Sigmoid colon (tissue), 6 donors: ENCODE measurements at regions not wholly inside any gene's neighbourhood (a gene's known extent, or its start where the extent isn't known, plus 50 kb on each side); places are given as distances from the start of the nearest gene placed in this dataset.

Experiments
- DNase-seq: peaks from one replicate; pipeline ENCODE4 v3.0.0-alpha.2; 2019
- H3K27ac ChIP-seq, 4 donors: fragments of 200-600 bp; sonication (generic); one replicate each; pipeline ENCODE4 v1.5.1; 2016 to 2019; ENCODE audit warnings: mild to moderate bottlenecking in 1 of 4
- H3K27me3 ChIP-seq, 3 donors: fragments of 200-600 bp; sonication (generic); one replicate each; pipeline ENCODE4 v1.5.1; 2019; ENCODE audit warnings: mild to moderate bottlenecking in 1 of 3
- H3K36me3 ChIP-seq, 4 donors: fragments of 200-600 bp; sonication (generic); one replicate each; pipeline ENCODE4 v1.5.1; 2016 to 2019
- H3K4me1 ChIP-seq, 4 donors: fragments of 200-600 bp; sonication (generic); one replicate each; pipeline ENCODE4 v1.5.1; 2017 to 2019
- H3K4me3 ChIP-seq, 4 donors: fragments of 200-600 bp; sonication (generic); one replicate each; pipeline ENCODE4 v1.5.1; 2017 to 2019; ENCODE audit warnings: mild to moderate bottlenecking in 2 of 4, moderate library complexity in 1 of 4
- H3K9me3 ChIP-seq, 4 donors: fragments of 200-600 bp in 3 of 4; sonication (generic) in 3 of 4; one replicate each; pipeline versions ENCODE4 v1.5.1 to v1.6.1; 2013 to 2019
- CTCF ChIP-seq, 4 experiments: fragments of 450-650 bp in 3 of 4; fragments of 200-600 bp in 1 of 4; IDR thresholded peaks; one replicate each; pipeline ENCODE4 v1.5.1; 2016 to 2019; ENCODE audit warnings: antibody characterized with exemption in 4 of 4, mild to moderate bottlenecking in 3 of 4, moderate library complexity in 2 of 4
- EP300 ChIP-seq, 4 donors: sonication (generic); formaldehyde crosslinking; IDR thresholded peaks; one replicate each; pipeline ENCODE4 v1.6.1; 2017; ENCODE audit warnings: antibody characterized with exemption in 4 of 4
- POLR2A ChIP-seq, 2 donors: fragments of 450-650 bp; IDR thresholded peaks; one replicate each; pipeline ENCODE4 v1.6.1; 2016; ENCODE audit warnings: antibody characterized with exemption in 2 of 2, mild to moderate bottlenecking in 2 of 2, moderate library complexity in 2 of 2
- POLR2AphosphoS5 ChIP-seq, 4 donors: sonication (generic); formaldehyde crosslinking; IDR thresholded peaks; one replicate each; pipeline ENCODE4 v1.6.1; 2017; ENCODE audit warnings: antibody characterized with exemption in 4 of 4
- WGBS, 2 donors: extraction: QIAGEN DNeasy Blood & Tissue Kit; methylation state at CpG; one replicate each; pipeline ENCODE4 v1.1.7; 2013; 5-methylcytosine and 5-hydroxymethylcytosine counted together
- intact Hi-C: fragments of 100-400 bp; cut with DNase I; formaldehyde crosslinking; loops from one replicate; pipeline ENCODE4 v1.15.1; 2023
- donor health status: healthy with polysubstance abuse.
- donor health status: healthy.

- intact Hi-C loops, result no loop called here
- Histone ChIP-seq H3K4me3 (no peak overlapping the region), H3K27ac (peak overlapping the region in 1 of 4 donors; percentile 45), H3K27me3 (no peaks in the 10 kb centered on the region), H3K9me3 (no peaks in the 10 kb centered on the region), H3K4me1 (peaks cover 0 to 41% (median 9%) of the 10 kb centered on the region in 4 donors), H3K36me3 (no peaks in the 10 kb centered on the region)
- no peak for TF ChIP-seq POLR2AphosphoS5 (IDR thresholded peaks at IDR 0.05)
- TF ChIP-seq EP300 (IDR thresholded peaks at IDR 0.05), result no peak
- TF ChIP-seq CTCF (IDR thresholded peaks at IDR 0.05), result no peak
- TF ChIP-seq POLR2A (IDR thresholded peaks at IDR 0.05), result no peak
- no peak for DNase-seq
- WGBS, 2 donors, result 85 to 90% methylated on average over 4 of the region's 4 CpGs
Observed at GRCh38 chr18:22543769-22544168, 126.1 kb upstream of the CTAGE1 start.

- no peaks in the 10 kb centered on the region for H3K9me3 ChIP-seq
- TF ChIP-seq CTCF (IDR thresholded peaks at IDR 0.05) (no peak), EP300 (IDR thresholded peaks at IDR 0.05) (no peak), POLR2A (IDR thresholded peaks at IDR 0.05) (no peak), POLR2AphosphoS5 (IDR thresholded peaks at IDR 0.05) (no peak)
- no peaks in the 10 kb centered on the region for H3K36me3 ChIP-seq
- peak overlapping the region in 1 of 4 donors; percentile 45 for H3K27ac ChIP-seq
- intact Hi-C loops, result no loop called here
- WGBS, 2 donors, result 75 to 77% methylated on average over 4 of the region's 4 CpGs
- H3K27me3 ChIP-seq, result no peaks in the 10 kb centered on the region
- H3K4me3 ChIP-seq, result no peak overlapping the region
- no peak for DNase-seq
- H3K4me1 ChIP-seq, result peaks cover 0 to 41% (median 9%) of the 10 kb centered on the region in 4 donors
Observed at GRCh38 chr18:22544626-22545025, 126.9 kb upstream of the CTAGE1 start.

GRCh38 chr18:22545066-22545760 is 127.5 kb upstream of the CTAGE1 start:
- Histone ChIP-seq H3K27ac (peak overlapping the region in 1 of 4 donors; percentile 45), H3K4me1 (peaks cover 0 to 41% (median 9%) of the 10 kb centered on the region in 4 donors), H3K36me3 (no peaks in the 10 kb centered on the region), H3K4me3 (no peak overlapping the region), H3K9me3 (no peaks in the 10 kb centered on the region), H3K27me3 (no peaks in the 10 kb centered on the region)
- no peak for DNase-seq
- intact Hi-C loops, result no loop called here
- TF ChIP-seq EP300 (IDR thresholded peaks at IDR 0.05) (no peak), CTCF (IDR thresholded peaks at IDR 0.05) (no peak), POLR2A (IDR thresholded peaks at IDR 0.05) (no peak), POLR2AphosphoS5 (IDR thresholded peaks at IDR 0.05) (no peak)
- 94 to 96% methylated on average over 6 of the region's 6 CpGs for WGBS, 2 donors

GRCh38 chr18:22546905-22547570 is 129.3 kb upstream of the CTAGE1 start:
- Histone ChIP-seq H3K36me3 (no peaks in the 10 kb centered on the region), H3K4me1 (peaks cover 0 to 41% (median 9%) of the 10 kb centered on the region in 4 donors), H3K4me3 (no peak overlapping the region), H3K27ac (peak overlapping the region in 2 of 4 donors; percentile 13 to 60), H3K27me3 (no peaks in the 10 kb centered on the region), H3K9me3 (no peaks in the 10 kb centered on the region)
- no peak for DNase-seq
- TF ChIP-seq POLR2AphosphoS5 (IDR thresholded peaks at IDR 0.05) (no peak), EP300 (IDR thresholded peaks at IDR 0.05) (no peak), POLR2A (IDR thresholded peaks at IDR 0.05) (no peak), CTCF (IDR thresholded peaks at IDR 0.05) (no peak)
- intact Hi-C loops, result no loop called here
- 81 to 87% methylated on average over 10 of the region's 10 CpGs for WGBS, 2 donors
